Ovary (tissue), 7 donors: ENCODE measurements at regions not wholly inside any gene's neighbourhood (a gene's known extent, or its start where the extent isn't known, plus 50 kb on each side); places are given as distances from the start of the nearest gene placed in this dataset.
"Not testable (repeated sequence)": the region's sequence is repeated elsewhere in the genome, so short reads cannot be mapped to it uniquely, and the experiment has no call there.

Experiments
- DNase-seq, 5 donors: peaks; one replicate each; pipeline ENCODE4 v3.0.0-alpha.2; 2019 to 2020
- H3K27ac ChIP-seq, 2 donors: fragments of 200-600 bp; one replicate each; pipeline versions ENCODE4 v1.5.1 to v1.8.0; 2019 to 2022
- H3K27me3 ChIP-seq: fragments of 200-600 bp; one replicate; pipeline ENCODE4 v1.8.0; 2022
- H3K36me3 ChIP-seq: fragments of 200-600 bp; sonication (generic); one replicate; pipeline ENCODE4 v1.5.1; 2019
- H3K4me1 ChIP-seq: one replicate; pipeline ENCODE4 v1.8.1; 2013; ENCODE audit warnings: mild to moderate bottlenecking, moderate library complexity; ENCODE audit not compliant: insufficient read depth
- H3K4me3 ChIP-seq: fragments of 200-600 bp; sonication (generic); one replicate; pipeline ENCODE4 v1.5.1; 2017
- H3K9me3 ChIP-seq, 2 donors: fragments of 200-600 bp in 1 of 2; sonication (generic) in 1 of 2; one replicate each; pipeline versions ENCODE4 v1.5.1 to v1.8.1; 2013 to 2019; ENCODE audit warnings: mild to moderate bottlenecking in 1 of 2, moderate library complexity in 1 of 2
- CTCF ChIP-seq, 3 donors: fragments of 450-650 bp in 2 of 3; fragments of 200-600 bp in 1 of 3; IDR thresholded peaks; one replicate each; pipeline versions ENCODE4 v1.5.1 to v1.8.0; 2016 to 2022; ENCODE audit warnings: antibody characterized with exemption in 3 of 3, mild to moderate bottlenecking in 1 of 3
- EP300 ChIP-seq: sonication (generic); formaldehyde crosslinking; IDR thresholded peaks from one replicate; pipeline ENCODE4 v1.6.1; 2017; ENCODE audit warnings: antibody characterized with exemption
- POLR2A ChIP-seq: fragments of 450-650 bp; IDR thresholded peaks from one replicate; pipeline ENCODE4 v1.6.1; 2017; ENCODE audit warnings: antibody characterized with exemption, mild to moderate bottlenecking, moderate library complexity
- WGBS, 3 donors: extraction: QIAGEN DNeasy Blood & Tissue Kit in 1 of 3; methylation state at CpG; one replicate each; pipeline versions ENCODE4 v1.1.5 to v1.1.7; 2013 to 2017; 5-methylcytosine and 5-hydroxymethylcytosine counted together
- intact Hi-C, 4 donors: fragments of 100-400 bp; cut with DNase I; formaldehyde crosslinking; loops; one replicate each; pipeline versions ENCODE4 v1.11.0 to v1.15.1; 2022 to 2023
- donor health status: DM: no; HTN: no; CAD: no; lungs with moderate emphysema.
- donor health status: DM: no; HTN: no; CAD: no.
- donor health status: Bipolar disorder and iron deficiency.
- donor health status: DM: no; HTN: no; CAD: no.
- donor health status: DM: yes; HTN: yes; CAD: no.

DNA sequence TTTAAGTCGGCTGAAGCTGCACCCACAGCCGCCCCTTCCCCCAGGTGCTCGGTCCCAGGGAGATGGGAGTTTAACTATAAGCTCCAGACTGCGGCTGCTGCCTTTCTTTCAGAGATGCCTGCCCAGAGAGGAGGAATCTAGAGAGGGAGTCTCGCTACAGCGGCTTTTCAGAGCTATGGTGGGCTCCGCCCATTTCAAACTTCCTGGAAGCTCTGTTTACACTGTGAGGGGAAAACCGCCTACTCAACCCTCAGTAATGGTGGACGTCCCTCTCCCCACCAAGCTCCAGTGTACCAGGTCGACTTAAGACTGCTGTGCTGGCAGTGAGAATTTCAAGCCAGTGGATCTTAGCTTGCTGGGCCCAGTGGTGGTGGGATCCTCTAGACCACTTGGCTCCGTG, 135.4 kb downstream of the CXCL12 start:
- no peak overlapping the region for H3K27ac ChIP-seq
- DNase-seq = no peak
- intact Hi-C loops = no loop called here
- WGBS, 3 donors = 72 to 82% (median 81%) methylated on average over 11 of the region's 11 CpGs
- no peaks in the 10 kb centered on the region for H3K36me3 ChIP-seq
- TF ChIP-seq CTCF (IDR thresholded peaks at IDR 0.05) = no peak
- no peak for TF ChIP-seq EP300
- TF ChIP-seq POLR2A = no peak
- no peak overlapping the region for H3K4me3 ChIP-seq
- no peaks in the 10 kb centered on the region for H3K27me3 ChIP-seq
- no peaks in the 10 kb centered on the region for H3K4me1 ChIP-seq
- H3K9me3 ChIP-seq = no peaks in the 10 kb centered on the region

GRCh38 chr10:44246700-44247099, 138.2 kb downstream of the CXCL12 start:
- H3K27ac ChIP-seq, H3K9me3 ChIP-seq, DNase-seq, H3K4me3 ChIP-seq, H3K4me1 ChIP-seq, intact Hi-C loops, H3K27me3 ChIP-seq, H3K36me3 ChIP-seq: not testable (repeated sequence)

GRCh38 chr10:44246287-44246686, 138.6 kb downstream of the CXCL12 start:
- H3K9me3 ChIP-seq, H3K4me3 ChIP-seq, DNase-seq, H3K36me3 ChIP-seq, H3K27me3 ChIP-seq, H3K4me1 ChIP-seq, intact Hi-C loops, H3K27ac ChIP-seq: not testable (repeated sequence)
- WGBS, 3 donors = 93 to 98% (median 96%) methylated on average over 2 of the region's 2 CpGs

DNA sequence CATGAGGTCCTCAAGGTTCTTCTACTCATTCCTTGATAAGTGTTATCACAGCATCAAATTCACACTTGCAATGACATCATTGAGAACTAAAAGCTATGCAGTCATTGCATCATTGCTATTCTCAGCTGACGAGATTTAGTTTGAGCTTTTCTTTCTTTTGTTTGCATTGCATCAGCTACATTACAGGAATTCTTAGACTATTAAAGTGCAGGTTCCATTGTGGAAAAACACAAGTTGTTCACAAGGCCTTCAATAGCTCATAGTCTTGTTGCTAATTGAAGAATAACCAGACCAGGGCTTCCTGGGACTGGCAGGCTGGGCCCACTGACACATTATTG, 139.3 kb downstream of the CXCL12 start:
- Histone ChIP-seq H3K4me1 (no peaks in the 10 kb centered on the region), H3K4me3 (no peak overlapping the region), H3K9me3 (no peaks in the 10 kb centered on the region), H3K27ac (no peak overlapping the region), H3K36me3 (no peaks in the 10 kb centered on the region), H3K27me3 (no peaks in the 10 kb centered on the region)
- no peak for TF ChIP-seq CTCF (IDR thresholded peaks at IDR 0.05)
- no peak for TF ChIP-seq POLR2A
- TF ChIP-seq EP300 = no peak
- no peak for DNase-seq
- WGBS, 3 donors = 0 to 61% (median 56%) methylated on average over 1 of the region's 1 CpG
- intact Hi-C loops = no loop called here

GRCh38 chr10:44244745-44245600, 139.9 kb downstream of the CXCL12 start:
- H3K36me3 ChIP-seq = no peaks in the 10 kb centered on the region
- TF ChIP-seq EP300 (no peak), POLR2A (no peak), CTCF (IDR thresholded peaks at IDR 0.05) (no peak)
- intact Hi-C loops = no loop called here
- 88 to 91% (median 89%) methylated on average over 9 of the region's 9 CpGs for WGBS, 3 donors
- H3K4me1 ChIP-seq = no peaks in the 10 kb centered on the region
- H3K9me3 ChIP-seq = no peaks in the 10 kb centered on the region
- H3K27ac ChIP-seq = no peak overlapping the region
- H3K27me3 ChIP-seq = no peaks in the 10 kb centered on the region
- DNase-seq = no peak
- no peak overlapping the region for H3K4me3 ChIP-seq
